Neural cell (in vitro differentiated cells): ENCODE measurements at regions not wholly inside any gene's neighbourhood (a gene's known extent, or its start where the extent isn't known, plus 50 kb on each side); places are given as distances from the start of the nearest gene placed in this dataset.

ENCODE experiments used
- H2AFZ ChIP-seq: fragments of 200-600, 300-800 bp; sonication (generic), shearing (Covaris generic); 2 replicates; pipeline ENCODE4 v1.6.0; 2014; ENCODE audit warnings: low read depth, mild to moderate bottlenecking, antibody characterized with exemption, low read length, moderate library complexity
- H3F3A ChIP-seq: fragments of 200-600 bp; shearing (Covaris generic); 2 replicates; pipeline ENCODE4 v1.6.1; 2016; ENCODE audit warnings: mild to moderate bottlenecking, moderate library complexity, mixed read lengths, antibody characterized with exemption, low read length; ENCODE audit not compliant: insufficient read depth, poor library complexity, severe bottlenecking
- H3K27ac ChIP-seq: fragments of 200-600, 300-800 bp; sonication (generic), shearing (Covaris generic); 2 replicates; pipeline ENCODE4 v1.5.1; 2014; ENCODE audit warnings: mild to moderate bottlenecking, low read length, moderate library complexity
- H3K27me3 ChIP-seq: fragments of 300-800, 200-600 bp; sonication (generic), shearing (Covaris generic); 2 replicates; pipeline ENCODE4 v1.6.0; 2014; ENCODE audit warnings: mild to moderate bottlenecking, low read depth, low read length, moderate library complexity; ENCODE audit not compliant: insufficient read depth
- H3K36me3 ChIP-seq: fragments of 300-800, 200-600 bp; sonication (generic), shearing (Covaris generic); 2 replicates; pipeline ENCODE4 v1.5.1; 2014; ENCODE audit warnings: mild to moderate bottlenecking, antibody characterized with exemption, low read length, moderate library complexity; ENCODE audit not compliant: insufficient read depth
- H3K4me2 ChIP-seq: fragments of 300-800, 200-600 bp; sonication (generic), shearing (Covaris generic); 2 replicates; pipeline ENCODE4 v1.6.0; 2014; ENCODE audit warnings: mild to moderate bottlenecking, low read length
- H3K4me3 ChIP-seq: fragments of 300-800, 200-600 bp; sonication (generic), shearing (Covaris generic); 2 replicates; pipeline ENCODE4 v1.5.1; 2014; ENCODE audit warnings: mild to moderate bottlenecking, low read length, moderate library complexity
- H3K79me2 ChIP-seq: fragments of 200-600 bp; shearing (Covaris generic); replicated peaks from 2 replicates; pipeline ENCODE4 v1.6.0; 2014; ENCODE audit warnings: mild to moderate bottlenecking, low read length, moderate library complexity; ENCODE audit not compliant: insufficient read depth
- H3K9ac ChIP-seq: fragments of 300-800, 200-600 bp; sonication (generic), shearing (Covaris generic); 2 replicates; pipeline ENCODE4 v1.6.1; 2016; ENCODE audit warnings: mild to moderate bottlenecking, low read length, mixed read lengths
- H3K9me2 ChIP-seq: fragments of 200-600 bp; shearing (Covaris generic); 2 replicates; pipeline ENCODE4 v1.6.1; 2016; ENCODE audit warnings: mild to moderate bottlenecking, low read length, mixed read lengths; ENCODE audit not compliant: insufficient read depth
- H3K9me3 ChIP-seq: fragments of 200-600, 300-800 bp; sonication (generic), shearing (Covaris generic); 2 replicates; pipeline ENCODE4 v1.6.1; 2016; ENCODE audit warnings: mild to moderate bottlenecking, mixed run types, low read length, moderate library complexity, mixed read lengths
- H4K20me1 ChIP-seq: fragments of 200-600 bp; shearing (Covaris generic); 2 replicates; pipeline ENCODE4 v1.6.1; 2016; ENCODE audit warnings: mild to moderate bottlenecking, mixed run types; ENCODE audit not compliant: insufficient read depth
- EP300 ChIP-seq: fragments of 450-650 bp; conservative IDR thresholded peaks from 2 replicates; pipeline ENCODE4 v1.6.1; 2014; ENCODE audit warnings: antibody characterized with exemption, mild to moderate bottlenecking, moderate library complexity; ENCODE audit not compliant: poor library complexity, severe bottlenecking
- EZH2 ChIP-seq: fragments of 200-600, 300-800 bp; shearing (Covaris generic), sonication (generic); IDR thresholded peaks from 2 replicates; pipeline ENCODE4 v1.6.1; 2014; ENCODE audit warnings: antibody characterized with exemption, low read length, borderline replicate concordance, mild to moderate bottlenecking; ENCODE audit not compliant: insufficient read depth, poor library complexity, severe bottlenecking
- MXI1 ChIP-seq: fragments of 450-650 bp; conservative IDR thresholded peaks from 2 replicates; pipeline ENCODE4 v1.6.1; 2014; ENCODE audit warnings: antibody characterized with exemption, mild to moderate bottlenecking; ENCODE audit not compliant: poor library complexity, severe bottlenecking
- POLR2AphosphoS5 ChIP-seq: IDR thresholded peaks from 2 replicates; pipeline ENCODE4 v1.6.1; 2012
- RAD21 ChIP-seq: fragments of 450-650 bp; conservative IDR thresholded peaks from 2 replicates; pipeline ENCODE4 v1.6.1; 2014; ENCODE audit warnings: antibody characterized with exemption, mild to moderate bottlenecking, moderate library complexity
- SMC3 ChIP-seq: fragments of 450-650 bp; conservative IDR thresholded peaks from 2 replicates; pipeline ENCODE4 v1.6.1; 2014; ENCODE audit warnings: antibody characterized with exemption, mild to moderate bottlenecking, moderate library complexity; ENCODE audit not compliant: poor library complexity
- TAF1 ChIP-seq: IDR thresholded peaks from 2 replicates; pipeline ENCODE4 v1.6.1; 2012; ENCODE audit warnings: low read depth
- TF ChIP-seq, protein P1 (sequence below): fragments of 450-650 bp; IDR thresholded peaks from 2 replicates; pipeline ENCODE4 v1.5.1; 2014; ENCODE audit warnings: antibody characterized with exemption, mild to moderate bottlenecking, moderate library complexity; ENCODE audit not compliant: poor library complexity, severe bottlenecking
- TF ChIP-seq, protein P2 (sequence below): IDR thresholded peaks from 2 replicates; pipeline ENCODE4 v1.6.1; 2012; ENCODE audit warnings: borderline replicate concordance

DNA sequence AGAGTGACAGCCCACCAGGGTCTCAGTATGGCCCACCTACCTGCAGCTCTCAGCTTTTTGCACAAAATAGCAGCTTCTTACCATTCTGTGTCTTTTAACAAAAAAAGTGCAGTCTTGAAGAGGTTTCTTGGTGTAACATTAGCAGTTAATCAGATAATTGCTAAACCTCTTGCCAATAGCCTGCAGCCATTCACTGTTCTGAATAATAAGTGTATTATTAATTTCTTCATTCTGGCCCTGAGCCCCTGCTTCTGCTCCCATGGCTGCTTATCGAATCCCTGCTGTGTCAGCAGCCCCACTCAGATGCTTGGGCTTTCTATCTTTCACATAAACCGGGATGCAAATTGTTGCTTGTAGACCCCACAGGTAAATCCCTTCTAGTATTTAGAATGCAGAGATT, 485.9 kb downstream of the CAAP1 start:
- Histone ChIP-seq H4K20me1 (no peaks in the 10 kb centered on the region), H3K9ac (no peak overlapping the region), H3K27me3 (no peaks in the 10 kb centered on the region), H3K9me2 (no peaks in the 10 kb centered on the region), H3K27ac (no peak overlapping the region), H3K79me2 (no peaks in the 10 kb centered on the region), H3F3A (no peaks in the 10 kb centered on the region), H2AFZ (no peak overlapping the region), H3K9me3 (no peaks in the 10 kb centered on the region), H3K4me3 (no peak overlapping the region), H3K4me2 (no peak overlapping the region), H3K36me3 (no peaks in the 10 kb centered on the region)
- TF ChIP-seq, protein P1, sequence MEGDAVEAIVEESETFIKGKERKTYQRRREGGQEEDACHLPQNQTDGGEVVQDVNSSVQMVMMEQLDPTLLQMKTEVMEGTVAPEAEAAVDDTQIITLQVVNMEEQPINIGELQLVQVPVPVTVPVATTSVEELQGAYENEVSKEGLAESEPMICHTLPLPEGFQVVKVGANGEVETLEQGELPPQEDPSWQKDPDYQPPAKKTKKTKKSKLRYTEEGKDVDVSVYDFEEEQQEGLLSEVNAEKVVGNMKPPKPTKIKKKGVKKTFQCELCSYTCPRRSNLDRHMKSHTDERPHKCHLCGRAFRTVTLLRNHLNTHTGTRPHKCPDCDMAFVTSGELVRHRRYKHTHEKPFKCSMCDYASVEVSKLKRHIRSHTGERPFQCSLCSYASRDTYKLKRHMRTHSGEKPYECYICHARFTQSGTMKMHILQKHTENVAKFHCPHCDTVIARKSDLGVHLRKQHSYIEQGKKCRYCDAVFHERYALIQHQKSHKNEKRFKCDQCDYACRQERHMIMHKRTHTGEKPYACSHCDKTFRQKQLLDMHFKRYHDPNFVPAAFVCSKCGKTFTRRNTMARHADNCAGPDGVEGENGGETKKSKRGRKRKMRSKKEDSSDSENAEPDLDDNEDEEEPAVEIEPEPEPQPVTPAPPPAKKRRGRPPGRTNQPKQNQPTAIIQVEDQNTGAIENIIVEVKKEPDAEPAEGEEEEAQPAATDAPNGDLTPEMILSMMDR = no peak
- TF ChIP-seq MXI1 = no peak
- no peak for TF ChIP-seq POLR2AphosphoS5
- TF ChIP-seq RAD21 = no peak
- TF ChIP-seq, protein P2, sequence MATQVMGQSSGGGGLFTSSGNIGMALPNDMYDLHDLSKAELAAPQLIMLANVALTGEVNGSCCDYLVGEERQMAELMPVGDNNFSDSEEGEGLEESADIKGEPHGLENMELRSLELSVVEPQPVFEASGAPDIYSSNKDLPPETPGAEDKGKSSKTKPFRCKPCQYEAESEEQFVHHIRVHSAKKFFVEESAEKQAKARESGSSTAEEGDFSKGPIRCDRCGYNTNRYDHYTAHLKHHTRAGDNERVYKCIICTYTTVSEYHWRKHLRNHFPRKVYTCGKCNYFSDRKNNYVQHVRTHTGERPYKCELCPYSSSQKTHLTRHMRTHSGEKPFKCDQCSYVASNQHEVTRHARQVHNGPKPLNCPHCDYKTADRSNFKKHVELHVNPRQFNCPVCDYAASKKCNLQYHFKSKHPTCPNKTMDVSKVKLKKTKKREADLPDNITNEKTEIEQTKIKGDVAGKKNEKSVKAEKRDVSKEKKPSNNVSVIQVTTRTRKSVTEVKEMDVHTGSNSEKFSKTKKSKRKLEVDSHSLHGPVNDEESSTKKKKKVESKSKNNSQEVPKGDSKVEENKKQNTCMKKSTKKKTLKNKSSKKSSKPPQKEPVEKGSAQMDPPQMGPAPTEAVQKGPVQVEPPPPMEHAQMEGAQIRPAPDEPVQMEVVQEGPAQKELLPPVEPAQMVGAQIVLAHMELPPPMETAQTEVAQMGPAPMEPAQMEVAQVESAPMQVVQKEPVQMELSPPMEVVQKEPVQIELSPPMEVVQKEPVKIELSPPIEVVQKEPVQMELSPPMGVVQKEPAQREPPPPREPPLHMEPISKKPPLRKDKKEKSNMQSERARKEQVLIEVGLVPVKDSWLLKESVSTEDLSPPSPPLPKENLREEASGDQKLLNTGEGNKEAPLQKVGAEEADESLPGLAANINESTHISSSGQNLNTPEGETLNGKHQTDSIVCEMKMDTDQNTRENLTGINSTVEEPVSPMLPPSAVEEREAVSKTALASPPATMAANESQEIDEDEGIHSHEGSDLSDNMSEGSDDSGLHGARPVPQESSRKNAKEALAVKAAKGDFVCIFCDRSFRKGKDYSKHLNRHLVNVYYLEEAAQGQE = no peak
- TF ChIP-seq EZH2 = no peak
- no peak for TF ChIP-seq TAF1
- no peak for TF ChIP-seq EP300

DNA sequence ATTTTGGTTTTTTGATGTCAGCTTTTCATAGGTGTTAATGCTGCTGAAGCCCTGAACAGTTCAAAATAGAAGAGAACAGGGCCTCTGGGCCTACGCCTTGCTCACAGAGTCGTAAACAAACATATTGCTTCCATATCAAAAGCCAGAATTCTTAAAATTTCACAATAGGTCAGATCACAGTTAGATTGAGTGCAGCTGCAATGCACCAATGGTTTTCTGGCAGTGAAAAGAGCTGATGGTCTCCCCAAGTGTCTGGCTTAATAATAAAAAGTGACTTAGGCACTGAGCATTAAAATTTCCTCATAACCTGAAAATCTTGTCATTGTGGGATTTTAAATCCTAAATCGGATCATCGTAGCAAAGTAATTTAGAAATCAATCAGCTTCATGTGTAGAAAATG, 493.0 kb downstream of the CAAP1 start:
- Histone ChIP-seq H3K4me2 (no peak overlapping the region), H3K4me3 (no peak overlapping the region), H3K36me3 (no peaks in the 10 kb centered on the region), H3K27me3 (no peaks in the 10 kb centered on the region), H3K27ac (no peak overlapping the region), H3F3A (no peaks in the 10 kb centered on the region), H3K9me2 (no peaks in the 10 kb centered on the region), H3K9ac (no peak overlapping the region), H4K20me1 (no peaks in the 10 kb centered on the region), H2AFZ (no peak overlapping the region), H3K79me2 (no peaks in the 10 kb centered on the region), H3K9me3 (no peaks in the 10 kb centered on the region)
- TF ChIP-seq MXI1 (no peak), EP300 (no peak), EZH2 (no peak), RAD21 (no peak), TAF1 (no peak), POLR2AphosphoS5 (no peak), SMC3 (no peak)
- TF ChIP-seq, protein P2 = no peak
- TF ChIP-seq, protein P1 = no peak
